ENCODE measurements at regions not wholly inside any gene's neighbourhood (a gene's known extent, or its start where the extent isn't known, plus 50 kb on each side); places are given as distances from the start of the nearest gene placed in this dataset.
"Not testable (repeated sequence)": the region's sequence is repeated elsewhere in the genome, so short reads cannot be mapped to it uniquely, and the experiment has no call there.

DNA sequence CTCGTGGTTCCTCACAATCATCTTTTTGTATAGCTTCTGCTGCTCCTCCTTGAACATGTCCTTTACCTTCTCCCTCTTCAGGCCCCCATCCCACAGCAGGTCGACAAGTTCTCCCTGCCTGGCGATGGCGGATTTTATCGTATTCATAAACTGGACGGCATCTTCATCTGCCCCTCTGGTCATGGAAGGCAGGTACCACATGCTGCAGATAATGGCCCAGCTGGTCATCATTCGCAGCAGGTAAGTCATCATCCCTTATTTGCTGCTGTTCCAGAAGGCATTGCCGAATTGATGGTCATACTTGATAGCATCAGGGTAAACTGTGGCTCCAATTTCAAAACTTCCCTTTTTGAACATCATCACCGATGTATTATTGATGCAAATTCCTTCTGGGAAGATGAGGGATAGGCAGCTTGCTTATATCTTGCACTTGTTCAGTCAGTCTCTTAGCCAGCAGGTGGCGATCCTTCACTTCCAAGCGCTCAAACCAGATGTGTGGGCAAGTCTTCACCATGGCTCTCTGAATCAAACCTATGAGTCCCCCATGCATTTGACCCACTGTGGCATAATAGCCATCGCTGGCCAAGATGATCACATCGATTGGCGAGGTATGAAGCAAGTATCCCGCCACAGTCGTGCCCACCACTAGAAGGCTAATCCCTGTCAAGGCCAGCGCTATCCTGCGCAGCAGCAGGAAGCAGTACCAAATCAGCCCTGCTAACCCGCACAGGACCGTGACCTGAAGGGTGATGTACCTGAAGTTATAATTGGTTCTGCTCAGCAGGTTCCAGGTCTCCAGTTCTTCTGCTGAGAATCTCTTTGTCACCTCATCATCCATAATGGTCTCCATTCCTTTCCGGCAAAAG is 381.5 kb upstream of the STXBP6 start:
- no peak for DNase-seq

DNA sequence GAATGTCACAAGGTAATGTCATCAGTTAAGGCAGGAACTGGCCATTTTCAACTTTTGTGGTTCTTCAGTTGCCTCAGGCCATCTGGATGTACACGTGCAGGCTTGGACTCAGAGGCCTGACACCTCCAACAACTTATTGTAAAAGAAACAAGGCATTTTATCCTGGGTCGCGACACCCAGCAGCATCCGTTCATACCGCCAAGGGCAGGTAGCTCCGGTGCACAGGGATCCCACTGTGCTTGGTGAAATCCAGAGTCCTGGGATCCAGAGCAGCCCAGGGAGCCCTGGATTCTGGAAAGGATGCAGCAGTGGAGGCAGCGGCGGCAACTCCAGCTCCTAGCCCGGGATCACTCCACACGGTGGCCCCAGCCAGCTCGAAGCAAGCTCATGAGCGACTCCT is 380.9 kb upstream of the STXBP6 start:
- no peak for DNase-seq

DNA sequence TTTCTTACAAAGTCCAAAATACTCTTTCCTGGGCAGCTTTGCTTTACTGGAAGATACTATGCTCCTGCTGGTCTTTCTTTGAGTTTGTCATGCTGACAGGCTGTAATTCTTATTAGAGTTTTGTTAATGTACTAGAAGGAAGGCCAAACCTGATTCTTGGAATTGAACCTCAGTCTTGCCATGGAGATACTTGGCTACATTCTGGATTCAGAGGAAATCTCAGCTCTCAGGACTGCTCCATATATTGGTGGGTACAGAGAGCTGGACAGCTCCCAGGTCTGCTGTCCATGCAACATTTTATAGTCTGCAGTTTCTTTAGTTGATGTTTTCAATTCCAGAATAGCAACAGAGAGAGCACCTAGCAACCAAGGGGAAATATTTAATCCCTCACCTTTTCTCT is 363.1 kb upstream of the STXBP6 start:
- no peak for DNase-seq

GRCh38 chr14:25411781-25412757 is 362.1 kb upstream of the STXBP6 start:
- peak; percentile 17 for DNase-seq

GRCh38 chr14:25406818-25407217 is 356.9 kb upstream of the STXBP6 start:
- peak; percentile 23 for DNase-seq

GRCh38 chr14:25400607-25401206 is 350.8 kb upstream of the STXBP6 start:
- DNase-seq: peak; percentile 8

DNA sequence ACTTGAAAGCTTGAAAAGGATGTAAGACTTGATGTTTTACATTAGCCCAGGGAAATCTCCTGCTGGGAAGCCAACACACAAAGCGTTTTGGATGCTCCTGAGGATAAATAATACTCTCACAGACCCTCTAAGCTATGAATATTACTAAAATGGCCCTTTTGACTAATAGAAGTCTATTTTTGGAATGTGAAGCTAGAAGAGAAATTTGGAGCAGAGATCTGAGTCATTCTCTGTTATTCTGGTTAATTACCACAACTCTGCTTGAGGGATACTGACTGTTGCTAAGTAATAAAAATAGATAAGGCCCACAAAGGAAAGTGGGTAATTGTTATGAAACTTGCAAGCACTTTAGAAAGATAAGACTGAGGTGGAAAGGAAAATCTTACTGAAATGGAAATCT is 346.2 kb upstream of the STXBP6 start:
- DNase-seq: no peak

GRCh38 chr14:25394791-25395391 is 344.9 kb upstream of the STXBP6 start:
- DNase-seq: no peak

DNA sequence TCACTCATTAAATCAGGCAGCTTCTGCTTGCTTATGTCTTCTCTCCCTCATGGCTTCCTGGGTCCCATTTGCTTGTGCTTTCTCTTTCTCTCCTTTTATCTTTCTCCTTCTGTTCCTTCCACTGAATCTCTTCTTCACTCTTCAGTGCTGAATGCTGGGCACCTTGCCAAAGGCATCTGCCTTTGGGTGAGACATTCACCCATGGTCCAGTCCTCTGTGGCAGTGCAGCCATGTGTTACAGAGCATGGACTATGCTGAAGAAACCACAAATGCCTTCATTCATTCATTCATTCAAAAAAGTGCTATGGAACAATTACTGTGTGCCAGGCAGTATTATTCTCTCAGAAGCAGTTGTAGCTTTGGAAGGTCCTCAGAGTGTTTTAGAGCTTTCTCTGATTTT is 344.4 kb upstream of the STXBP6 start:
- DNase-seq: no peak

DNA sequence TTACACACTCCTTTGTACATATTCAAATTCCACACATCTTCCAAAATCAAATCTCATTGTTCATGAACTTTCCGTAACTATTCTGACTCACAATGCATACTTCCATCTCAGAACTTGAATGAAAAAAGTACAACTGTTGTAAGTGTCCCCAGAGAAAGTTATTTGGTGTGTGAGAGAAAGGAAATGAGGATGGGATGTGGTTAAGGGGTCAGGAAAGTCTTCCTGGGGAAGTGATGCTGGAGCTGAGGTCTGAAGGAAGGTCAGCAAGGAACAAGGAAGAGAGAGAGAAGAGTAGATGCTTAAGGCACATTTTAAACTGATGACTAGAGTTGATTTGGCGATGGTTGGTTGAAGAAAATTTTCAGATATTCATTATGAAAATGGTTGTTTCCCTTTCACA is 340.0 kb upstream of the STXBP6 start:
- no peak for DNase-seq

GRCh38 chr14:25381498-25381897 is 331.6 kb upstream of the STXBP6 start:
- DNase-seq: no peak

- DNase-seq: no peak
Measured at GRCh38 chr14:25375639-25376038, 325.7 kb upstream of the STXBP6 start.

GRCh38 chr14:25371068-25371467 is 321.1 kb upstream of the STXBP6 start:
- no peak for DNase-seq

DNA sequence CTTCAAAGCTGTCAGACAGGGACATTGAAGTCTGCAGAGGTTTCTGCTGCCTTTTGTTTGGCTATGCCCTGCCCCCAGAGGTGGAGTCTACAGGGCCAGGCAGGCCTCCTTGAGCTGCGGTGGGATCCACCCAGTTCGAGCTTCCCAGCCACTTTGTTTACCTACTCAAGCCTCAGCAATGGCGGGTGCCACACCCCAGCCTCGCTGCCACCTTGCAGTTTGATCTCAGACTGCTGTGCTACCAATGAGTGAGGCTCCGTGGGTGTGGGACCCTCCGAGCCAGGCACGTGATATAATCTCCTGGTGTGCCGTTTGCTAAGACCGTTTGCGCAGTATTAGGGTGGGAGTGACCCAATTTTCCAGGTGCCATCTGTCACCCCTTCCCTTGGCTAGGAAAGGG is 320.1 kb upstream of the STXBP6 start:
- DNase-seq: not testable (repeated sequence)

GRCh38 chr14:25358330-25358729 is 308.4 kb upstream of the STXBP6 start:
- no peak for DNase-seq

GRCh38 chr14:25351269-25351668 is 301.3 kb upstream of the STXBP6 start:
- DNase-seq: no peak

GRCh38 chr14:25350802-25351201 is 300.9 kb upstream of the STXBP6 start:
- no peak for DNase-seq

GRCh38 chr14:25350021-25350420 is 300.1 kb upstream of the STXBP6 start:
- DNase-seq: no peak

GRCh38 chr14:25349269-25349668 is 299.3 kb upstream of the STXBP6 start:
- no peak for DNase-seq

DNA sequence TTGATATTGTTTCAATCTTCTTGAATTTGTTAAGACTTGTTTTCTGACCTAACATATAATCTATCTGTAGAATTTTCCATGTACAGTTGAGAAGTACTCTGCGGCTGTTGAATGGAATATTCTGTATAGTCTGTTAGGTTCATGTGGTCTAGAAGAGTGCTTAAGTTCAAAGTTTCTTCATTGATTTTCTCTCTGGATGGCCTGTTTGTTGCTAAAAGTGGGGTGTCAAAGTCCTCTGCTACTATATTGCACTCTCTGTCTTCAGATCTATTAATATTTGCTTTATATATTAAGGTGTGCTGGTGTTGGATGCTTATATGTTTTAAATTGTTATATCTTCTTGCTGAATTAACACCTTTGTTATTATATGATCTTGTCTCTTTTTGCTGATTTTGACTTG is 290.9 kb upstream of the STXBP6 start:
- DNase-seq: no peak

- DNase-seq: no peak
Measured at GRCh38 chr14:25322784-25323183, 272.8 kb upstream of the STXBP6 start.

GRCh38 chr14:25316007-25316406 is 266.1 kb upstream of the STXBP6 start:
- not testable (repeated sequence) for DNase-seq

DNA sequence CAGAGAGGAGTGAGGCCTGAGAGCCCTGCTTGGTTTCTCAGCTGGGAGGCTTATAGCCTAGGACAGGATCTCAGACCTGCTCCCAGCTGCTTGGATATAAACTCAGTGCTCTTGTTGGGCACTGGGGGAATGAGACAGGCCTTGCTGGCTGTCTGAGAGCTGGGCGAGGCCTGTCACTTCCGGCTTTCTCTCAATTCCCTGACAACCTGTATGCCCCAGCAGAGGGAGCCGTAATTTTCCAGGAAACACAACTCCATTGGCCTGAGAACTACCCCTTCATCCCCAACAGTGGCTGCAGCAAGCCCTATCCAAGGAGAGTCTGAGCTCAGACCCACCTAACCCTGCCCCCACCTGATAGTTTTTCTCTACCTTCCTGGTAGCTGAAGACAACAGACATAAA is 258.3 kb upstream of the STXBP6 start:
- no peak for DNase-seq

Measured in DMS153 (cell line).